Stomach smooth muscle (tissue), 2 donors: ENCODE measurements at regions not wholly inside any gene's neighbourhood (a gene's known extent, or its start where the extent isn't known, plus 50 kb on each side); places are given as distances from the start of the nearest gene placed in this dataset.

Source experiments
- H3K27ac ChIP-seq: one replicate; pipeline ENCODE4 v1.7.0; 2013; ENCODE audit warnings: mild to moderate bottlenecking, low read length, inconsistent platforms
- H3K27me3 ChIP-seq, 2 donors: one replicate each; pipeline ENCODE4 v1.7.0; 2013; ENCODE audit warnings: low read length in 2 of 2; ENCODE audit not compliant: insufficient read depth in 2 of 2, control insufficient read depth in 1 of 2
- H3K36me3 ChIP-seq, 2 donors: one replicate each; pipeline ENCODE4 v1.7.0; 2013; ENCODE audit warnings: low read length in 2 of 2; ENCODE audit not compliant: control insufficient read depth in 2 of 2, insufficient read depth in 2 of 2
- H3K4me1 ChIP-seq: one replicate; pipeline ENCODE4 v1.7.0; 2013; ENCODE audit warnings: low read length; ENCODE audit not compliant: control insufficient read depth, insufficient read depth
- H3K4me3 ChIP-seq, 2 donors: one replicate each; pipeline ENCODE4 v1.7.0; 2013; ENCODE audit warnings: low read length in 2 of 2
- H3K9ac ChIP-seq, 2 donors: one replicate each; pipeline ENCODE4 v1.7.0; 2013; ENCODE audit warnings: low read length in 2 of 2, mild to moderate bottlenecking in 1 of 2
- H3K9me3 ChIP-seq, 2 donors: one replicate each; pipeline ENCODE4 v1.7.0; 2013; ENCODE audit warnings: low read length in 2 of 2; ENCODE audit not compliant: control insufficient read depth in 2 of 2
- donor health status: healthy.
- donor health status: Pancreatic carcinoma.

DNA sequence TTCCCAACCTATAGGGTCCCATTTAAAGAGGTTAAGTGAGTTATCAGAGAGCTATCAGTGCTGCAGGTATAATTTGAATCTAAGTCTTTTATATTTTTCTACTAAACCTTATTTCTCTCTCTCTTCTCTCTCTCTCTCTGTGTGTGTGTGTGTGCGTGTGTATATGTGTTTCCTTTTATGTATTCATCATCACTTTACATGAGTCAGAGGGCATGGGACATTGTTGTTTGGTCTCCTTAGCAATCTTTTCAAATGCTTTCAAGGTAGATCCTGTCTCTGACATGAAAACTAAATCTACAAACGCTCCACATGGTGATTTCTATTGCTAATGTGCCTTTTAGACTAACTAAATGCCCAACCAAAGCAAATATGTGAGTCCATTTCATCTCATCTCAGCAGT is 459.7 kb downstream of the BTG1 start:
- no peaks in the 10 kb centered on the region for H3K4me1 ChIP-seq
- H3K4me3 ChIP-seq, result no peak overlapping the region
- no peaks in the 10 kb centered on the region for H3K36me3 ChIP-seq
- no peaks in the 10 kb centered on the region for H3K27me3 ChIP-seq
- H3K27ac ChIP-seq, result no peak overlapping the region
- no peaks in the 10 kb centered on the region for H3K9me3 ChIP-seq
- H3K9ac ChIP-seq, result no peak overlapping the region

DNA sequence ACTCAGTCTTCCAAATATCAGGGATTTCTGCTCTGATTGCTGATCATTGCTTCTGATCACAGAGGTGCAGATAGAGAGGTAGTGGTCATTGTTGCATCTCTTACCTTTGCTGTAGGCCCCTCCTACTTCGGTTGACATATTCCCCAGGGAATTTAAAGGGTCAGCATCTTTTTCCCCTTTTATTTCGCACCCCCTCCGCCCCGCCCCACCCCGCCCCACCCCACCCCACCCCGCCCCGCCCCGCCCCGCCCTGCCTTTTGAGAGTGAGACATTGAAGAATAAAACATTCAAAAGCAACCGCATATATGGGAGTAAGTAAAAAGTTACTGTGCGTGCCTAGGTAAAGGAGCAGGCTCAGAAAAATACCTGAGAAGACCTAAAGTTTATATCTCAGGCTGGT is 463.9 kb downstream of the BTG1 start:
- Histone ChIP-seq H3K9ac (no peak overlapping the region), H3K9me3 (no peaks in the 10 kb centered on the region)

DNA sequence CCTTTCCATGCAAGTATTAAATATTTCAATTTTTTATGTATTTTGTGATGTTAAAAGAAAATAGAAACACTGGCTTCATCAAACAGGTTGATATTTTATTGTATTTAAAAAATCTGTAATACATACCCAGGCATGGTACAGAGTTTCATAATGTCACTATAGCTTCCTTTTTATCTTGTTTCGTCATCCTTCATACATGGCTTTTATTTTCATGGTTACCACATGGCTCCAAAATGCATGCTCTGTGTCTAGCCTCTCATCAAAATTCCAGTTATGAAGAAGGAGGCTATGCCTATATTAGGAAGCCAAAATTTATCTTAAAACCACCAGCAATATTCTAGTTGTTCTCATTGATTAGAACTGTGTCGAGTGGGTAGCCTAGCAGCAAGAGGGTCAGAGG is 464.8 kb downstream of the BTG1 start:
- Histone ChIP-seq H3K9ac (no peak overlapping the region), H3K27me3 (no peaks in the 10 kb centered on the region), H3K27ac (no peak overlapping the region), H3K4me3 (no peak overlapping the region), H3K36me3 (no peaks in the 10 kb centered on the region), H3K4me1 (no peaks in the 10 kb centered on the region), H3K9me3 (no peaks in the 10 kb centered on the region)

More for the DNA sequence above, 463.9 kb downstream of the BTG1 start:
- Histone ChIP-seq H3K4me3 (no peak overlapping the region), H3K36me3 (no peaks in the 10 kb centered on the region), H3K4me1 (no peaks in the 10 kb centered on the region), H3K27me3 (no peaks in the 10 kb centered on the region), H3K27ac (no peak overlapping the region)

DNA sequence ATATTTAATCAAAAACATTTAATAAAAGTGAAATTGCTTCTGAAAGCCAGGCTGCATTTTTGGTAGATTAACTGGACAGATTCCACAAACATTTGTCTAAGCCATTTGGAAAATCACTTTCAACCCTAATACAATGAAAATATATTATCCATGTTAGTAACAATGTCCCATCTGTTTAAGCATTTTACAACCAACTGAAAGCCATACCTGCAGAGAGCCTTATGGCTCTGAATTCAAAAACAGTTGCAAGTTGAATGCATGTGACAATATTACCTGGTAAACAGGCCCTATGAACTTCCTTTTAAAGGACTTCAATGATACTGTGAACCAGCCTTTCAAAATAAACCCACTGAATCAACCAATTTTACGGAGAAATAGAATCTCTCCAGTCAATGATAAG is 468.1 kb downstream of the BTG1 start:
- Histone ChIP-seq H3K4me3 (no peak overlapping the region), H3K9me3 (no peaks in the 10 kb centered on the region), H3K27ac (no peak overlapping the region), H3K9ac (no peak overlapping the region), H3K36me3 (no peaks in the 10 kb centered on the region), H3K4me1 (no peaks in the 10 kb centered on the region), H3K27me3 (no peaks in the 10 kb centered on the region)

DNA sequence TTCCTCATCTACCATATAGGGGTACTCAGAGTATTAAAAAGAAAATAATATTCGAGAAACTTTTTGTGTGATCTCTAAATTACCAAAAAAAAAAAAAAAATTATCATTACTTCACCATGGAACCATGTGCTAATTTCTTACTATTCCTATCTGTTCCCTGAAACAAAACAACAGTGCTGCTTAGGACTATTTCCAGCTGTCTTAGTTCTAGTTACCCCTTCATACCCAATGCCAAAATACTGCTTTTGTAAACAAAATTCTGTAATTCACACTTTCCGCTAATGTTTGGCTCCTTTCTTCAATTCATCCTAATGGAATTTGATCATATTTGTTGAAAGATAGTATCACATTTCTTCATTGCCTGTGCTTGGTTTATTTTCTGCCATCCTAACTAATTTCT is 470.2 kb downstream of the BTG1 start:
- H3K27me3 ChIP-seq, result no peaks in the 10 kb centered on the region
- no peak overlapping the region for H3K4me3 ChIP-seq
- no peak overlapping the region for H3K27ac ChIP-seq
- no peaks in the 10 kb centered on the region for H3K9me3 ChIP-seq
- H3K9ac ChIP-seq, result no peak overlapping the region
- no peaks in the 10 kb centered on the region for H3K4me1 ChIP-seq
- H3K36me3 ChIP-seq, result no peaks in the 10 kb centered on the region

DNA sequence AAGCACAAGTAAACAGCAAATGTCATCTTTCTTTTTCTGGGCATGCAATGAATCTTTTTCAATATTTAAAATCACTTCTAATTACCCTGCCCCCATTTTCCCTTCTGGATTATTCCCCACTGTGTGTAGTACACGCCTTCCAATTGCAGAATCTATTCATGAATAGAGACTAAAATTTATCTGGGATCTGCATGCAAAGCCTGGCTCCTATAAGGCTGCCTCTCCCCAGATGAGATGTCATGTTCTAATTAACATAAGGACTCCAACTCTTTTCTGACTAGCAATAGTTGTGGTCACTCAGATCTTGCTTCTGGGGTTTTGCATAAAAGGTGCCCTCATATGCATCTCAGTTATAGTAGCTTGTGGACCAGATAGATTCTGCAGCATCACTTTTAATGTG is 473.5 kb downstream of the BTG1 start:
- Histone ChIP-seq H3K4me1 (no peaks in the 10 kb centered on the region), H3K27me3 (no peaks in the 10 kb centered on the region), H3K9me3 (no peaks in the 10 kb centered on the region), H3K36me3 (no peaks in the 10 kb centered on the region), H3K27ac (no peak overlapping the region), H3K4me3 (no peak overlapping the region), H3K9ac (no peak overlapping the region)

DNA sequence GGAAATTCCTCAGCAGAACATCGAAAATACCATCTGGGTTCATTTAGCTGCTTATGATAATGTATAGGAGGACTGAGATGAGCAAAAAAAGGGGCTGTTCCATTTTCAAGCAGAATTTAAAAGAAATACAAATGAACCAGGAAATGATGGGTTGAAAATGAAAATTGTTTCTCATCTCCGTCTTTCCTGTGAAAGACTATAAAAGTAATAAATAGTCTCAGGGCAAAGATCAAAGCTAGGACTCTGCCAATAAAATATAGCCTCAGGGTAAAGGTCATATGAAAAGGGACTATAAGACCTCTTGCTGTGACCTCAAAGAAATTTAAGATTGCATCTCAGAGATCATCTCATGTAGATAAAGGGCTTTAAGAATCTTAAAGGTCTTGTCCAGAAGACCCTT is 478.0 kb downstream of the BTG1 start:
- Histone ChIP-seq H3K4me1 (no peaks in the 10 kb centered on the region), H3K9me3 (no peaks in the 10 kb centered on the region), H3K27ac (no peak overlapping the region), H3K4me3 (no peak overlapping the region), H3K36me3 (no peaks in the 10 kb centered on the region), H3K9ac (no peak overlapping the region), H3K27me3 (no peaks in the 10 kb centered on the region)

DNA sequence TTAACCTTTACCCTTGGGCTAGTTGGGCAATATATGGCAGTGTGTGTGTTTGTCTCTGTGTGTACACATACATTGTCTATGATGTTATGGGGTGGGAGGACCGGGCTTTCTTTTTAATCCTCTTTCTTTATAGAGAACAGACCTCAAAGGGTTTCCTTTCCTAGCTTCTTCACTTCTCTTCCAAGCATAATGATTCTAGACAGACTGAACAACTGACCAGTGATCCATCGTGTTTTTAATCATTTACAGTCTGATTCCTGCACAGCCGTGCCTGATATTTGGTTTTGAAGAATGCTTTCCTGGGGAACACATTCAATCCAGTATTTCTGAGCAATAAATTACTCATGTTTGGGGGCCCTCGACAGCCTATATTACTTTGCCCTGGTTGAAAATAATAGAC is 481.1 kb upstream of the DCN start:
- no peak overlapping the region for H3K4me3 ChIP-seq
- H3K4me1 ChIP-seq, result no peaks in the 10 kb centered on the region
- no peak overlapping the region for H3K9ac ChIP-seq
- no peak overlapping the region for H3K27ac ChIP-seq
- no peaks in the 10 kb centered on the region for H3K36me3 ChIP-seq
- H3K9me3 ChIP-seq, result no peaks in the 10 kb centered on the region
- no peaks in the 10 kb centered on the region for H3K27me3 ChIP-seq

DNA sequence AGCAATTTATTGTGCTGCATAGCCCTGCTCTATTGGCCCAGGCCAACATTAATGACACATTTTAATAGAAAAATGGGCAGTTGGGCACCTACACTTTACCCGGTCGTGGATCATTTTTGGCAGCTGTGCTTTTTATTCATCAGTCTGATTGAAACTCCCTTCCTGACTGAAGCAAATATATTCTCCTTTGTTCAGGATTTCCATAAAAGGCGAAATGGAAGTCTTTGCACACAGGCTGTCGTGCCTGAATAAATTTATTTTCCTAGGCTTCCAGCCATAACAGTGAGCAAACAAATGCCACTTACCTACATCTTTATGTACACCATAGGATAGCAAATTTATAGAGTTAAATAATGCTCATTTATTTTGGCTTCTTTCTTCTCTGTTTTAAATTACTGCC is 480.7 kb upstream of the DCN start:
- Histone ChIP-seq H3K9me3 (no peaks in the 10 kb centered on the region), H3K36me3 (no peaks in the 10 kb centered on the region), H3K9ac (no peak overlapping the region), H3K4me3 (no peak overlapping the region), H3K27ac (no peak overlapping the region), H3K27me3 (no peaks in the 10 kb centered on the region), H3K4me1 (no peaks in the 10 kb centered on the region)

DNA sequence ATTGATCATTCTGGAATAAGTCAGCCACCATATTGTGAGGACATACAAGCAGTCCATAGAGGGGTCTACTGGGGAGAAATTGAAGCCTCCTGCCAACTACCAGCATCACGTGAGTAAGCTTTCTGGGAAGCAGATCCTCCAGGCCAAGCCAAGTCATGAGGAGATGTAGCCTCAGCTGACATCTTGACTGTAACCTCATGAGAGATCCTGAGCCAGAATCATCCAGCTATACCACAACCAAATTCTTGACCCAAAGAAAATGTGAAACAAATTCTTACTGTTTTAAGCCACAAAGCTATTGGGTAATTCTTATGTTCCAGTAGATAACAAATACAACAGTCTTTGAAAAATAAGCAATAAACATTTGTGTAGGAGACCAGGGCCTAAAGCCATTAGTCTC is 479.4 kb upstream of the DCN start:
- H3K27me3 ChIP-seq, result no peaks in the 10 kb centered on the region
- H3K36me3 ChIP-seq, result no peaks in the 10 kb centered on the region
- H3K9ac ChIP-seq, result no peak overlapping the region
- no peaks in the 10 kb centered on the region for H3K4me1 ChIP-seq
- no peaks in the 10 kb centered on the region for H3K9me3 ChIP-seq
- no peak overlapping the region for H3K27ac ChIP-seq
- no peak overlapping the region for H3K4me3 ChIP-seq

DNA sequence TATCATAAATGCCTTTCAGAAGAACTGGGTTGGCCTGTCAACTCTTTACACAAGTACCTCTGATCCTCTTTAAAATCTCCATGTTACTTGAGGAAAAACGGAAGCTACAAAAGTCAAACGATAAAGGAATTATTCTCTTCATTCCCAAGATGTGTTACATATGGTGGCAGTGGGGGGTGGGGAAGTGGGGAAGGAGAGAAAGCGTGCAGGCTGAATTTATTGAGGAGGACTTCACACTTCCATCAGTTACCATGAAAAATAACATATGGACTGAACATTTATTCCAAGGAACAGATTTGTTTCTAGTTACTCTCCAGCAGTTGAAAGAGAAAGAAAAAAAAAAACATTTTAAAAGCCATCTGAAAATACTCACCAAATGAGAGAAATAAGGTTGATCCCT is 474.4 kb upstream of the DCN start:
- H3K4me1 ChIP-seq, result no peaks in the 10 kb centered on the region
- H3K36me3 ChIP-seq, result no peaks in the 10 kb centered on the region
- H3K27me3 ChIP-seq, result no peaks in the 10 kb centered on the region

DNA sequence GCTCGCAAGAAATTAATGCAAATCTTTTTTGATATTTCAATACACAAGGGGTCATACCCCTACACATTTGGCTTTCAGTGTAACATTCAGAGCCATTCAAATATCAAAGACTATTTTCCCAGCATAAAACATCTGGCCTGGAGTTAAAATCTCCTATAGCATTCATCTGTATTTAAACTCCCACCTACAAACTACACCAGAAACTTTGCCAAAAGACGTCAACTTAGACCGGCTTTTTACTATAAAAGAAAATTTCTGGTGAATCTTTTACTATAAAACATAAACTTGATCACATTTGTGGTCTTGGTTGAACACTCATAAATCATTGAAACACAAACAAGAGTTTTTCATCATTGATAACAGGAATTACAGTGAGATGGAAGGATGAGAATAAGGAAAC is 473.3 kb upstream of the DCN start:
- H3K36me3 ChIP-seq, result no peaks in the 10 kb centered on the region
- H3K9me3 ChIP-seq, result no peaks in the 10 kb centered on the region
- no peak overlapping the region for H3K9ac ChIP-seq
- H3K4me1 ChIP-seq, result no peaks in the 10 kb centered on the region
- no peak overlapping the region for H3K4me3 ChIP-seq
- H3K27me3 ChIP-seq, result no peaks in the 10 kb centered on the region
- H3K27ac ChIP-seq, result no peak overlapping the region

More for the DNA sequence above, 474.4 kb upstream of the DCN start:
- Histone ChIP-seq H3K27ac (no peak overlapping the region), H3K4me3 (no peak overlapping the region), H3K9me3 (no peaks in the 10 kb centered on the region), H3K9ac (no peak overlapping the region)
